ENCODE measurements at regions not wholly inside any gene's neighbourhood (a gene's known extent, or its start where the extent isn't known, plus 50 kb on each side); places are given as distances from the start of the nearest gene placed in this dataset.

DNA sequence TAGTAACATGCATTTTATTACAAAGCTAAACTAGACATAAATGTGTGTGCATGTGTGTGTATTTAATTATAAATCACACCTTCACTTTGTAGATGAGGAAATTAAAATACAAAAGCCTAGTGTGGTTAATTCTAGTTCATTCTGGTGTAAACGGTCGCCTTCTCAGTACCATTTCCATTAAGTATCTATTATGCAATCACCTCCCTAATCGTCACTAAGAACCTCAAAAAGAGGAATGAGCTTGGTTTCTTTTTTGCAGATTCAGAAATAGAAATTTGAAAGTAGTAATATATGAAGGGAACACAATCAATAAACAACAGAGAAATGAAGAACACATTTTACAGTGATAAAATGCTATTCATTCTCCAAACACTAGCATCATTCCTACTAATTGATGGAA is 233.2 kb downstream of the ZBBX start:
- H4K5ac ChIP-seq (ENCODE audit: low read depth, low read length), result no peak overlapping the region
- H3K4ac ChIP-seq (ENCODE audit: low read depth, low read length), result no peak overlapping the region
- no peak overlapping the region for H2AK9ac ChIP-seq (replicated peaks; ENCODE audit: low read depth, low read length, poor library complexity)
- no peak for DNase-seq
- CTCF ChIA-PET, result no interaction called here
- H3K4me2 ChIP-seq (ENCODE audit: low read depth, low read length), result no peak overlapping the region
- H2BK20ac ChIP-seq (ENCODE audit: low read depth, low read length), result no peak overlapping the region
- H2BK120ac ChIP-seq (ENCODE audit: low read depth, low read length), result no peak overlapping the region
- H3K23ac ChIP-seq (ENCODE audit: low read depth, low read length), result no peak overlapping the region
- no peaks in the 10 kb centered on the region for H3K79me1 ChIP-seq (ENCODE audit: low read depth in 1 of 2, low read length in 2 of 2)
- no peak for ATAC-seq (ENCODE audit: low read depth)
- no peak overlapping the region for H3K14ac ChIP-seq (replicated peaks; ENCODE audit: low read depth, low read length)
- H3K18ac ChIP-seq (ENCODE audit: low read depth, low read length), result no peak overlapping the region
- H4K8ac ChIP-seq (ENCODE audit: low read depth in 2 of 2, low read length in 2 of 2), result no peak overlapping the region
- no peaks in the 10 kb centered on the region for H3K27me3 ChIP-seq (ENCODE audit: control insufficient read depth, insufficient read depth, low read length)
- no peak overlapping the region for H2AK5ac ChIP-seq (ENCODE audit: low read depth, low read length)
- H3K27ac ChIP-seq (ENCODE audit: insufficient read depth, low read length), result no peak overlapping the region
- H3K9me1 ChIP-seq (ENCODE audit: insufficient read depth, low read length), result no peaks in the 10 kb centered on the region
- POLR2A ChIA-PET (ENCODE audit: unreplicated experiment), result no interaction called here
- TF ChIP-seq POLR2A (IDR thresholded peaks at IDR 0.05; ENCODE audit: low read depth, low read length) (no peak), MXI1 (IDR thresholded peaks at IDR 0.05; ENCODE audit: borderline replicate concordance, low read depth, low read length) (no peak), RAD21 (IDR thresholded peaks at IDR 0.05; ENCODE audit: low read length) (no peak), FOS (IDR thresholded peaks at IDR 0.05; ENCODE audit: low read depth, low read length) (no peak), CEBPB (IDR thresholded peaks at IDR 0.05; ENCODE audit: low read depth, low read length) (no peak), NFE2L2 (IDR thresholded peaks at IDR 0.05; ENCODE audit: low read depth, low read length) (no peak)
- TF ChIP-seq, protein P1, sequence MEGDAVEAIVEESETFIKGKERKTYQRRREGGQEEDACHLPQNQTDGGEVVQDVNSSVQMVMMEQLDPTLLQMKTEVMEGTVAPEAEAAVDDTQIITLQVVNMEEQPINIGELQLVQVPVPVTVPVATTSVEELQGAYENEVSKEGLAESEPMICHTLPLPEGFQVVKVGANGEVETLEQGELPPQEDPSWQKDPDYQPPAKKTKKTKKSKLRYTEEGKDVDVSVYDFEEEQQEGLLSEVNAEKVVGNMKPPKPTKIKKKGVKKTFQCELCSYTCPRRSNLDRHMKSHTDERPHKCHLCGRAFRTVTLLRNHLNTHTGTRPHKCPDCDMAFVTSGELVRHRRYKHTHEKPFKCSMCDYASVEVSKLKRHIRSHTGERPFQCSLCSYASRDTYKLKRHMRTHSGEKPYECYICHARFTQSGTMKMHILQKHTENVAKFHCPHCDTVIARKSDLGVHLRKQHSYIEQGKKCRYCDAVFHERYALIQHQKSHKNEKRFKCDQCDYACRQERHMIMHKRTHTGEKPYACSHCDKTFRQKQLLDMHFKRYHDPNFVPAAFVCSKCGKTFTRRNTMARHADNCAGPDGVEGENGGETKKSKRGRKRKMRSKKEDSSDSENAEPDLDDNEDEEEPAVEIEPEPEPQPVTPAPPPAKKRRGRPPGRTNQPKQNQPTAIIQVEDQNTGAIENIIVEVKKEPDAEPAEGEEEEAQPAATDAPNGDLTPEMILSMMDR (conservative IDR thresholded peaks at IDR 0.05; ENCODE audit: low read depth, low read length), result no peak
- no peaks in the 10 kb centered on the region for H4K20me1 ChIP-seq (ENCODE audit: insufficient read depth, low read length)
- WGBS, 2 experiments (ENCODE audit: extremely low coverage in 2 of 2, insufficient read length in 1 of 2), result no CpG with 5 or more reads among the region's 3 CpGs
- in situ Hi-C loops (cut with MboI; ENCODE audit: low sequenced_read_pairs), result no loop called here
- BruUV-seq (replicated peaks), result no TSS peak
- peaks cover 2% of the 10 kb centered on the region; the same call in 1 of the 2 replicates for H3K9me3 ChIP-seq (ENCODE audit: control insufficient read depth, insufficient read depth, low read length)
- H3K4me3 ChIP-seq (ENCODE audit: insufficient read depth, low read depth, low read length), result no peak overlapping the region
- no peaks in the 10 kb centered on the region for H3K36me3 ChIP-seq (ENCODE audit: control insufficient read depth, insufficient read depth, low read length)
- H2BK5ac ChIP-seq (ENCODE audit: low read depth, low read length, poor library complexity, severe bottlenecking), result no peak overlapping the region
- no peak overlapping the region for H2AFZ ChIP-seq (replicated peaks; ENCODE audit: low read length, poor library complexity)
- no peak overlapping the region for H3K56ac ChIP-seq (ENCODE audit: extremely low read depth, insufficient read depth, low read length)
- dilution Hi-C loops (cut with HindIII; ENCODE audit: low sequenced_read_pairs, unreplicated experiment), result no loop called here
- no peak overlapping the region for H4K91ac ChIP-seq (ENCODE audit: insufficient read depth, low read depth, low read length)
- intact Hi-C loops (cut with micrococcal nuclease), result no loop called here
- no peak overlapping the region for H2BK15ac ChIP-seq (ENCODE audit: low read depth, low read length)
- no peak overlapping the region for H3K9ac ChIP-seq (ENCODE audit: low read depth, low read length)
- H3K4me1 ChIP-seq (ENCODE audit: control insufficient read depth, insufficient read depth, low read length), result no peaks in the 10 kb centered on the region

Measured in IMR-90 (cell line).